ENCODE measurements at regions not wholly inside any gene's neighbourhood (a gene's known extent, or its start where the extent isn't known, plus 50 kb on each side); places are given as distances from the start of the nearest gene placed in this dataset.

DNA sequence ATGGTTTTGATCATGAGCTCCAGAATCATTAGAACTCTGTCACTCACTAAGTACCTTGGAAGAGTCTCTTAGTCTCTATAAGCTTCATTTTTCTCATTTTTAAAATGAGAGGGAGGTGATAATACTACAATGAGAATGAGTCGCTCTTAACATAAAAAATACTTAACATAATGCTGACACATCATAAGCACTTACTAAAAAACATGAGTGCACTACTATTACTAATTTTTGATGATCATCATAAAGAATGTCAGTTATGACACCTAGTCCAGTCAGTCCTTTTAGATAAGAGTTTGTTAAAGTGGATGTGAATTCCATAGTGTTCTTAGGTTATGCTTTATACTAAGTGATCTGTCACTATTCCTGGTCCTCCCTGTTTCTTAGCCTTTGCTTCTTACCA, 200.4 kb upstream of the SLC24A2 start:
- TF ChIP-seq JUND (IDR thresholded peaks at IDR 0.05; ENCODE audit: low read depth) = no peak
- DNase-seq (ENCODE audit: low read depth in 1 of 2, low spot score in 1 of 2) = no peak
- in situ Hi-C loops (cut with HindIII; ENCODE audit: low pct_unique_long_range_greater_than_20kb, low sequenced_read_pairs) = no loop called here

DNA sequence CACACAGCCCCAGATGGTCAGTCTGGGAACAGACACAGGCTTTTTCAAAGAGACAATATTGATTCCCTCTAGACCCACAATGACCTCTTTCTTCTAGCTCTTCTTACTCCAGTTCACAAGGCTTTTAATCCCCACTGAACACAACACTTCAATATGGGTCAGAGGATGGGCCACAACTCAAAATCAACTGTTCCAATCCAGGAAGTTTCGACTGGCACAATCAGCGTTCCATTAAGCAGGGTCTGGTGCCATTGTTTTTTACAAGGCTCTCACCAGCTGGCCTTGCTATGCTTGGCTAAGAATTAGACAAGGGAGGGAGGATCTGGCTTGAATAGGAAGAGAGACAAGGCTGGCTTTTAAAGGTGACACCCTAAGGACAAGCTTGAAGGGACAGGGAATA, 199.4 kb upstream of the SLC24A2 start:
- no peak for DNase-seq (ENCODE audit: low read depth in 1 of 2, low spot score in 1 of 2)
- in situ Hi-C loops (cut with HindIII; ENCODE audit: low pct_unique_long_range_greater_than_20kb, low sequenced_read_pairs) = no loop called here
- no peak for TF ChIP-seq JUND (IDR thresholded peaks at IDR 0.05; ENCODE audit: low read depth)

DNA sequence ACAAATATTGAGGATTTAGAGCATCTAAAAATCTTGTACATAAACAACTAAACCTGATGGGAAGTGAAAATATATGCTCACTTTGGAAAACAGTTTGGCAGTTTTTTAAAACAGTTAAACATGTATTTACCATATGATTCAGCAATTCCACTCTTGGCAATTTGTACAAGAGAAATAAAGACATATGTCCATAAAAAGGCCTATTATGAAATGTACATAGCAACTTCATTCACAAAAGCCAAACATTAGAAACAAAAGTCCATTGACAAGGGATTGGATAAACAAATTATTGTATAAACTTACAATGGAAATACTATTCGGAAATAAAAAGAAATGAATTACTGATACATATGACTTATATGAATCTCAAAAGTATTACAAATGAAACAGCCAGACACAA, 196.2 kb upstream of the SLC24A2 start:
- no peak for TF ChIP-seq JUND (IDR thresholded peaks at IDR 0.05; ENCODE audit: low read depth)
- no peak for DNase-seq (ENCODE audit: low read depth in 1 of 2, low spot score in 1 of 2)
- in situ Hi-C loops (cut with HindIII; ENCODE audit: low pct_unique_long_range_greater_than_20kb, low sequenced_read_pairs) = no loop called here

DNA sequence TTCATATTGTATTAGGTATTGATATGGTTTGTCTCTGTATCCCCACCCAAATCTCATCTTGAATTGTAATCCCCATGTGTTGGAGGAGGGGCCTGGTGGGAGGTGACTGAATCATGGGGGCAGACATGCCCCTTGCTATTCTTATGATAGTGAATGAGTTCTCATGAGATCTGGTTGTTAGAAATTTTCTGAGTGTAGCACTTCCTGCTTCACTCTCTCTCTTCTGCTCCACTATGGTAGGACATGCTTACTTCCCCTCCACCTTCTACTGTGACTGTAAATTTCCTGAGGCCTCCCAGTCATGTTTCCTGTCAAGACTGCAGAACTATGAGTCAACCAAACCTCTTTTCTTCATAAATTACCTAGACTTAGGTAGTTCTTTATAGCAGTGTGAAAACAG, 187.4 kb upstream of the SLC24A2 start:
- DNase-seq (ENCODE audit: low read depth in 1 of 2, low spot score in 1 of 2) = no peak
- in situ Hi-C loops (cut with HindIII; ENCODE audit: low pct_unique_long_range_greater_than_20kb, low sequenced_read_pairs) = no loop called here
- no peak for TF ChIP-seq JUND (IDR thresholded peaks at IDR 0.05; ENCODE audit: low read depth)

DNA sequence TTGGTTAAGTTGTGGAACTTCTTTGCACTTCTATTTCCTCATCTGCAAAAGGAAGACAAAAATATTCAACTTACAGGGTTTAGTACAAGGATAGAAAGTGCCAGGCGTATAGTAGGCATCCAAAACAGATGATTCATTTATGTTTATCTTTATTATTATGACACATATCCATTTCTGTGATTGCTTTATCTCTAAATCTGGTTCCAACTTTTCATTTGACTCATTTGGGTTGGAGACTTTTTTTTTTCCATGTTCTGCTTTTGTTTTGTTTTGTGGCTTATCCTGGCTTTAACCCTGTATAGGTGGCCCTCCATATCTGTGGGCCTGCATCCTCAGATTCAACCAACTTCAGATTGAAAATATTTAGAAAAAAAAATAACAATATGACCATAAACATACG, 186.7 kb upstream of the SLC24A2 start:
- in situ Hi-C loops (cut with HindIII; ENCODE audit: low pct_unique_long_range_greater_than_20kb, low sequenced_read_pairs) = no loop called here
- DNase-seq (ENCODE audit: low read depth in 1 of 2, low spot score in 1 of 2) = no peak
- TF ChIP-seq JUND (IDR thresholded peaks at IDR 0.05; ENCODE audit: low read depth) = no peak

DNA sequence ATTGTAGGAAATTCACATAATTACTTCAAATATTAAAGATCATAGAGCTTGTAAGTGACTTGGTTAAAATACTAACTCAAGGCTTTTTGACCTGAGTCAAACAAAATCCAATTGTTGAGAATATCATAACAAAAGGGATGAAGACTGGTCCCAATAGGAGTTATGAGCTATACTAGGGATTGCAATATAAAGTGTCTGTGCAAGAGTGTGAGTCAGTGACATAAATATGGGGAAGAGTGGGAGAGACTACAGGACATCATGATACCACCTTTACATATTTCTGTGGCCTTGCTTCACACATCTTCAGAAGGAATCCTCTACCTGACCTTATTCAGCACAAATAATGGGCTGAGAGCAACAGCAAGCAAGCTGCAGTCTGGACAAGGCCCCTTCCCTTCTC, 180.9 kb upstream of the SLC24A2 start:
- no peak for DNase-seq (ENCODE audit: low read depth in 1 of 2, low spot score in 1 of 2)
- in situ Hi-C loops (cut with HindIII; ENCODE audit: low pct_unique_long_range_greater_than_20kb, low sequenced_read_pairs) = no loop called here
- TF ChIP-seq JUND (IDR thresholded peaks at IDR 0.05; ENCODE audit: low read depth) = no peak

DNA sequence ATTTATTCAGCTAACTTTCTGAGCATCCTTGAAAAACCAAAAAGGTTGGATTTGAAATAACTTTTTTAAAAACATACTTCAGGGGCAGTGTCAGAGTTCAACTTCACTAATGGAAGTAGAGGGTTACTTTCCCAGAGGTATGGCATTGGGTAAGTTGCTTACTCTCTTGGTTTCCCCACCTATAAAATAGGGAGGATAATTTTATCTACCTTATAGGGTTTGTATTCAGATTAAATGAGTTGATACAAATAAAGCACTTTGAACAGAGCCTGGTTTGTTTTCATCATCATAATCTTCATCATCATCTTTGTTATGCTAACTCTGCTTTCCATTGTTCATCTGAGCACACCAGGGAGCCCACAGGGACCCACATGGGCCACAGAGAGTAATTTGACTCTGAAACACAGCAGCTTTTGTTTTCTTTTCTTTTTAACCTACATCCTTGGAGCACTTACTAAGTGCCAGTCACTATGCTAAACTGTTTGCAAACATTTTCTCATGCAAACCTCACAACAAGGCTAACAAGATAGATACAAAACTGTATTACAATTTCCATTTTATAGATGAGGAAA, 179.1 kb upstream of the SLC24A2 start:
- in situ Hi-C loops (cut with HindIII; ENCODE audit: low pct_unique_long_range_greater_than_20kb, low sequenced_read_pairs) = no loop called here
- DNase-seq (ENCODE audit: low read depth in 1 of 2, low spot score in 1 of 2) = no peak
- no peak for TF ChIP-seq JUND (IDR thresholded peaks at IDR 0.05; ENCODE audit: low read depth)

DNA sequence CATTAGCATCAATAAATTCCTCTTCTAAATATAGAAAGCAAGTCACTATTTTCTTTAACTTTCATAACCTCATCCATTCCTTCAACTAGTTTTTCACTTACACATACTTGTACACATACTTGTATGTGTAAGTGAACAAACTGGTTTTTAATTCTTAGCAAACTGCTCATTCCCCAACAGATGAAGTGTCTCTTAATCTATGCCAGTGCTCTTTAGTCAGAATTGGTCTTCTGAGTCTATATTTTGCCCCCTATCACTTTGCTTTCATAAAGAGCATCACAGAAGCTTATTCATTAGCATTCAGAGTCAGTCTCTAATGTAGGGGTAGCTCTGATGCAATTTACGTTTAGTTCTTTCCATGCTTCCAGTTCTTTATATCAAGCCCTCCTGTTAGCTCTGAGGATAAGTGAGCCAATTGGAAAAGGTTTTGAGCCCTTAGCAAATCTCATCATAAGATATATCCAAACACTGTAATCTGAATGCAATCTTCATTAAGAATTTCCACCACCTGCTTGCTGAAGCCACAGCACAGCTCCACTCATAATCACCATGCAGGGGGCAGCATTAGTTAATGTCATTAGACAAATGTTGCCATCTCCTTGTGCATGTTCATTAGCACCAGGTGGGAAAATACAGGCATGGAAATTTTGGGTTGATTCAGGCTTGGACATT, 178.5 kb upstream of the SLC24A2 start:
- no peak for DNase-seq (ENCODE audit: low read depth in 1 of 2, low spot score in 1 of 2)
- in situ Hi-C loops (cut with HindIII; ENCODE audit: low pct_unique_long_range_greater_than_20kb, low sequenced_read_pairs) = no loop called here
- no peak for TF ChIP-seq JUND (IDR thresholded peaks at IDR 0.05; ENCODE audit: low read depth)

DNA sequence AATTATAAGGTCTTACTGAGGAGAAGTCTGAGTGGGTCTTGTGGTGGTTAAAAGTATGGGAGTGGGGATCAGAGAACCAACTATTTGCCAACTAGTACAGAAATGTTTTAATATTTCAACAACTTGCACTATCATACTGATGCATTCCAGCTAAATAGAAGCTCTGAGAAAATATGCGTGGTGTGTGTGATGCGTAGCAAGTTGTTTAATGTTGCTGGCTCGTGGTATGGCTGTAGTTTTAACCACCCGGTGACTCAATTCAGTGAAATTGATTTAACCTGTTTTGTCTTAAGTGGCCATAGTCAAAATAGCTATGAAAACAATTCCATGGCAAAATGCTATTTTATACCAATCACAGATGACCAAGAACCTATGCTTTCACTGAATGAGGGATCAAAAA, 176.5 kb upstream of the SLC24A2 start:
- no peak for DNase-seq (ENCODE audit: low read depth in 1 of 2, low spot score in 1 of 2)
- in situ Hi-C loops (cut with HindIII; ENCODE audit: low pct_unique_long_range_greater_than_20kb, low sequenced_read_pairs) = no loop called here
- TF ChIP-seq JUND (IDR thresholded peaks at IDR 0.05; ENCODE audit: low read depth) = no peak

DNA sequence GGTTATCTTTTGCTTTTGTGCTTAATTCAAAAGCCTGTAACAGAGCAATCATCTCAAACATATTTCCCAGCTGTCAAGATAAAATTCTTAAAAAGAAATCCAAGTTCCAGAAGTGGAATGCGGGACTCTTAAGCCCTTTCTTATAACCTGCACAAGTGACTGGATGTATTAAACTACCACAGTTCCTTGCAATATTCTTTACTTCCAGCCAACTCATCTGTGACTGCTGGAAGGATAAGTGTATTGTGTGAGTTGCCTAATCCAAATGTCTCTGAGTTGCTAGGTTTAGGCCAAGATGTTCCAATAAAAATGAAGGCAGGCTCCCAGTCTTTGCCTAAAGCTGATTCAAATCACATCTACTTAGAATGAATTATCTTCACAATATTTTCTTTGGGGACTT, 159.2 kb upstream of the SLC24A2 start:
- TF ChIP-seq JUND (IDR thresholded peaks at IDR 0.05; ENCODE audit: low read depth) = no peak
- in situ Hi-C loops (cut with HindIII; ENCODE audit: low pct_unique_long_range_greater_than_20kb, low sequenced_read_pairs) = no loop called here
- no peak for DNase-seq (ENCODE audit: low read depth in 1 of 2, low spot score in 1 of 2)

DNA sequence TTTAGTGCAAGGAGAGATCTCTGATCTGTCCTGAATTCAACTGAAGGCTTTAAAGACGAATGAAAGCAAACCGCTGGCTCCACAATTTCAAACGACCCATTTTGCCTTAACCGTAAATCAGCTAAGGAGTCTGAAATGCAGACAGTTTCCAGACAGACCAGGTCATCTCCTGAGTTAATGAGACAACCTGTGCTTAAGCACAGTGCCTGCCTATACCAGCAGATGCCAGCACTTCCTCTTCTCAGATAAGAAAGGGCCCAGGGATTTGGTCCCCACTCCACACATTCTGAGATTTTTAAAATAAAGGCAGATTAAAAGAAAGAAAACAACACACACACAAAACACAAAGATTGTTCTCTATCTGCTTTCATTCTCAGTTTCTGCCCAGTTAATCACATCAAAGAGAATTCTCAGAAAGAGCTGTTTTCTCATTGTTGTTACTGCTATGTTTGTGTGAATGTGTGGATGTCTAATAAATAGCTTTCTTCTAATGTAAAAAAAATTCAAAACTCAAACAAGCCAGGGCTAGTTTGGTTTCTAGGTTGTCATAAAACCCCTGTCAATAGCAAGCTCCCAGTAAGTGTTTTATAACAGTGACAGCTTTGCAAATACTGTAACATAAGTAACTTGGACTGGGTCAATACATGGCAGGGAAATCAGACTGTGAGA, 157.7 kb upstream of the SLC24A2 start:
- DNase-seq (ENCODE audit: low read depth in 1 of 2, low spot score in 1 of 2) = peak in 1 of 2 experiments; percentile 18
- in situ Hi-C loops (cut with HindIII; ENCODE audit: low pct_unique_long_range_greater_than_20kb, low sequenced_read_pairs) = no loop called here
- no peak for TF ChIP-seq JUND (IDR thresholded peaks at IDR 0.05; ENCODE audit: low read depth)

DNA sequence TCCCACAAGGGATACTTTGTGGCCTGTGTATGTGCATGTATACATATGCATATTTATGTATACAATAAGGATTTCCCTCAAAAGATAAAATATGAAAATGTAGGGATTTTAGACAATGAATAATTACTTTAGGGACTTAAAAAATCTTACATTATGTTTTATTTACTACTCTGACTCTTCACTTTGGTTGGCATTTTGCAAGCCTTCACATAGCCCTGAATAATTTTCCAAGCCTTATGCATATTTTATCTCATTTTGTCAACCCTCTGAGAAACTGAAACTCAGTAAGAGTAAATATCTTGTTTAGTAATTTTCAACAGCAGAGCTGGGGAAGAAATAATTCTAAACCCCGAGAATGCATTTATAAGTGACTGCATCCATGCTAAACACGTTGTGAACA, 153.0 kb upstream of the SLC24A2 start:
- no peak for DNase-seq (ENCODE audit: low read depth in 1 of 2, low spot score in 1 of 2)
- TF ChIP-seq JUND (IDR thresholded peaks at IDR 0.05; ENCODE audit: low read depth) = no peak
- in situ Hi-C loops (cut with HindIII; ENCODE audit: low pct_unique_long_range_greater_than_20kb, low sequenced_read_pairs) = no loop called here

DNA sequence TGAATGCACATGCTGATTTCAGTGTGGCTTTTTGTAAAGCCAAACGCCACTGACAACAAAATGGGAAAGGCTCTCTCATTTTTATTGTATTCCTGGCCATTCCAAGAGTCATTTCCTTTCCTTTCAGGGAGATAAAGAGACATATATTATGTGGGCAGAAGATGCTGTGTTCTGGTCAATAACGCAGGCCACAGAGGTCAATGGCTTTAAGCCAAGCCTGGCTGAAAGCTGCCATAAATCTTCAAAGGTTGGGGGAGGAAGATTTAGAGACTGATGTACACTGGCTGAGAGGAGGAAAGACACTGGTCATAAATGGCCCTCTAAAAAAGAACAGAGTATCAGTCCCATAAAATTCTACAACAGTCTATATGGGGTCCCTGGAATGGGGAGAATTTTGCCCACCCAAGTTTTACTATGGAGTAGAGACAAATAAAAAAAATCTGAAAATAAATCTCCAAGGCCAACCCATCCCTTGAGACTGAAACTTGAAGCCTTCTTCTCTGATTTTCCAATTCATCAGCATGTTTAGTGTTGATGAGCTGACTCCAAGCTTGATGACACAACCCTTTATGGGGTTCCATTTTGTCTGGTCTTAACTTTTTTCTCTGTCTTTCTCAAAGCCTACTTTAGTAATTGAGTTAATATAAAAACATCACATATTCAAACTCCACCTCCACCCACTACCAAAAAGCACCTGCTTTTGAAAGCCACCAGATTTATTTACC, 152.1 kb upstream of the SLC24A2 start:
- DNase-seq (ENCODE audit: low read depth in 1 of 2, low spot score in 1 of 2) = no peak
- in situ Hi-C loops (cut with HindIII; ENCODE audit: low pct_unique_long_range_greater_than_20kb, low sequenced_read_pairs) = no loop called here
- TF ChIP-seq JUND (IDR thresholded peaks at IDR 0.05; ENCODE audit: low read depth) = no peak
